ENCODE measurements at regions not wholly inside any gene's neighbourhood (a gene's known extent, or its start where the extent isn't known, plus 50 kb on each side); places are given as distances from the start of the nearest gene placed in this dataset.

- ATAC-seq (no peak), DNase-seq (ENCODE audit: missing footprints) (no peak)
- intact Hi-C loops (cut with DNase I): no loop called here
Measured at GRCh38 chr20:60877071-60877857, 374.8 kb upstream of the CDH4 start.

GRCh38 chr20:60882836-60883235 lies 369.2 kb upstream of the CDH4 start:
- intact Hi-C loops (cut with DNase I): no loop called here
- ATAC-seq (no peak), DNase-seq (ENCODE audit: missing footprints) (no peak)

GRCh38 chr20:60883496-60883895 lies 368.6 kb upstream of the CDH4 start:
- intact Hi-C loops (cut with DNase I): no loop called here
- DNase-seq (ENCODE audit: missing footprints) (no peak), ATAC-seq (no peak)

GRCh38 chr20:60884277-60884676 lies 367.8 kb upstream of the CDH4 start:
- ATAC-seq (no peak), DNase-seq (ENCODE audit: missing footprints) (no peak)
- intact Hi-C loops (cut with DNase I): no loop called here

GRCh38 chr20:60888771-60889170 lies 363.3 kb upstream of the CDH4 start:
- intact Hi-C loops (cut with DNase I): no loop called here
- DNase-seq (ENCODE audit: missing footprints): no peak
- no peak for ATAC-seq

- ATAC-seq (no peak), DNase-seq (ENCODE audit: missing footprints) (no peak)
- intact Hi-C loops (cut with DNase I): no loop called here
Measured at GRCh38 chr20:60892095-60892813, 359.8 kb upstream of the CDH4 start.

GRCh38 chr20:60894091-60894490 lies 358.0 kb upstream of the CDH4 start:
- ATAC-seq (no peak), DNase-seq (ENCODE audit: missing footprints) (no peak)
- intact Hi-C loops (cut with DNase I): no loop called here

- intact Hi-C loops (cut with DNase I): no loop called here
- no peak for ATAC-seq
- no peak for DNase-seq (ENCODE audit: missing footprints)
Measured at GRCh38 chr20:60895363-60896079, 356.5 kb upstream of the CDH4 start.

- ATAC-seq (no peak), DNase-seq (ENCODE audit: missing footprints) (no peak)
- intact Hi-C loops (cut with DNase I): no loop called here
Measured at GRCh38 chr20:60897976-60898375, 354.1 kb upstream of the CDH4 start.

GRCh38 chr20:60899320-60899719 lies 352.7 kb upstream of the CDH4 start:
- ATAC-seq: no peak
- intact Hi-C loops (cut with DNase I): no loop called here
- no peak for DNase-seq (ENCODE audit: missing footprints)

GRCh38 chr20:60900618-60901017 lies 351.4 kb upstream of the CDH4 start:
- DNase-seq (ENCODE audit: missing footprints) (no peak), ATAC-seq (no peak)
- intact Hi-C loops (cut with DNase I): no loop called here

GRCh38 chr20:60901831-60902230 lies 350.2 kb upstream of the CDH4 start:
- DNase-seq (ENCODE audit: missing footprints): no peak
- intact Hi-C loops (cut with DNase I): no loop called here

GRCh38 chr20:60903325-60903971 lies 348.6 kb upstream of the CDH4 start:
- intact Hi-C loops (cut with DNase I): no loop called here
- ATAC-seq: no peak
- no peak for DNase-seq (ENCODE audit: missing footprints)

More at GRCh38 chr20:60901831-60902230, 350.2 kb upstream of the CDH4 start:
- ATAC-seq: no peak

- intact Hi-C loops (cut with DNase I): no loop called here
- ATAC-seq: no peak
- DNase-seq (ENCODE audit: missing footprints): no peak
Measured at GRCh38 chr20:60904730-60905129, 347.3 kb upstream of the CDH4 start.

- intact Hi-C loops (cut with DNase I): no loop called here
- DNase-seq (ENCODE audit: missing footprints): no peak
- no peak for ATAC-seq
Measured at GRCh38 chr20:60905919-60906318, 346.1 kb upstream of the CDH4 start.

GRCh38 chr20:60906555-60906954 lies 345.5 kb upstream of the CDH4 start:
- ATAC-seq: no peak
- intact Hi-C loops (cut with DNase I): no loop called here
- no peak for DNase-seq (ENCODE audit: missing footprints)

- DNase-seq (ENCODE audit: missing footprints) (no peak), ATAC-seq (no peak)
- intact Hi-C loops (cut with DNase I): no loop called here
Measured at GRCh38 chr20:60913298-60913697, 338.8 kb upstream of the CDH4 start.

- intact Hi-C loops (cut with DNase I): no loop called here
- ATAC-seq (no peak), DNase-seq (ENCODE audit: missing footprints) (no peak)
Measured at GRCh38 chr20:60921022-60921622, 330.9 kb upstream of the CDH4 start.

- intact Hi-C loops (cut with DNase I): no loop called here
- no peak for ATAC-seq
- DNase-seq (ENCODE audit: missing footprints): no peak
Measured at GRCh38 chr20:60926831-60927230, 325.2 kb upstream of the CDH4 start.

Data from Right ventricle myocardium inferior (tissue), 1 donor.